ENCODE measurements at regions not wholly inside any gene's neighbourhood (a gene's known extent, or its start where the extent isn't known, plus 50 kb on each side); places are given as distances from the start of the nearest gene placed in this dataset.

- no peak for TF ChIP-seq CTCF (conservative IDR thresholded peaks at IDR 0.05 in 1 of 2, IDR thresholded peaks at IDR 0.05 in 1 of 2; ENCODE audit: extremely low read depth in 1 of 2, insufficient read depth in 1 of 2, low read depth in 1 of 2, low read length in 2 of 2)
- no peak for TF ChIP-seq EZH2 (IDR thresholded peaks at IDR 0.05; ENCODE audit: borderline replicate concordance, low read length)
These were observed 68.6 kb upstream of the MAP3K1 start for GRCh38 chr5:56746553-56747339.

All from mammary epithelial cell (primary cell).